RCC 7860 (cell line): ENCODE measurements at regions not wholly inside any gene's neighbourhood (a gene's known extent, or its start where the extent isn't known, plus 50 kb on each side); places are given as distances from the start of the nearest gene placed in this dataset.

Experiments
- DNase-seq: peaks from one replicate; pipeline ENCODE4 v3.0.0-alpha.2; 2015; ENCODE audit warnings: low spot score
- FAIRE-seq: peaks from 2 replicates; lab custom pipeline; 2012; peaks lifted over from hg19 to GRCh38; lab: Jason Lieb, UNC

DNA sequence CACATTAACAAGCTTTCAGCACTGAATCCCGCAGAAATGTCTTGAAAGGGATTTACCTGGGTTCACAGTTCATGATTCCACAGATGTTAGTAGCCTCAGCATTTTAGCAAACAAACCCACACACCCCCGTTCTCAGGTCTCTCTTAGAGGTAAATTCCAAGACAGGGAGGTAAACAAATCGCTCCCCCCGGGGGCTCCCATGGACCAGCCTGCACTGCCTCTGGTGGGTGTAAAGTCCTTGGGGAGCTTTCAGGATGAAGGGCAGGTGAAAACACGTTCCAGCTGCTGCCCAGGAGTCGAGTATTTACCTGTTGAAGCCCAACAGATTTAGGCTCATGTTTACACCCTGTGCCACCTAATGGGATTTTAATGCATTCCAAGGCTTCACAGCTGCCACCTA is 187.0 kb upstream of the FOXQ1 start:
- DNase-seq (no peak), FAIRE-seq (no peak)

DNA sequence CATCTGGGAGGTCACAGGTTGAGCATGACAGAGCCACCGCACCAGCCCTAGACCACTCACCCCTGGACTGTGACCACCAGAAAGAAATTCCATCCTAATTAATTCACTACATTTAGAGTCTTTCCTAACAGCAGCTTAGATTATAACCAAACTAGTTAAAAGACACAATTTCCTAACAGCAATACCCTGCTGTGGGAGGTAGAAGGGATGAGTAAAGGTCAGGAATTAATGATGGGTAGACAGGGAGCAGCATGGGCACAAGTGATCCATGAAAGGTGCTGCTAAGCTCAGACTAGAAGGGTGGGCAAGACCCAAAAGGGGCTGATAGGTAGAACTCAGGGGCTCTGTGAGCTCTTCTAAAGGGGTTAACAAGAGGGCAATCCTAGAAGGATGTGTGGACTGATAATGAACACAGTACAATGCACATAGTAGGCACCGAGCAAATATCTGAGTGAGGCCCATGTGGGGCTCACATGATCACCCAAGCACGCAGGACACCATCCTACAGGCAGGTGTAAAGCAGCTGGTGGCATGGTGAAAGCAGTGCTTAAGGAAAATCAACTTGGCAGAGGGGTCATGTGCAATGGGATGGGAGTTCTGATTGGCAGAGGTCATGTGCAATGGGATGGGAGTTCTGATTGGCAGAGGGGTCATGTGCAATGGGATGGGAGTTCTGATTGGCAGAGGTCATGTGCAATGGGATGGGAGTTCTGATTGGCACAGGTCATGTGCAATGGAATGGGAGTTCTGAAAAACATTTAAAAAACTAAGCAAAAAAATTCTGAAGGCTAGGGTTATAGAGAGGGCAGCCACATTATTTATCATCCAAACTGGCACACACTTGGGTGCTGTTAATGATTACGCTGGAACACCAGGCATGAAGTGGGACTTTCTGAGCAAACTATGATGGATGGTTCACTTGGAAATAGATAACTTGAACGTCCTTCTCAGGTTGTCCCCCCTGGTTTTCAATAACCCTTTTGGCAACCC is 188.2 kb upstream of the FOXQ1 start:
- DNase-seq: peak; percentile 22
- peak; percentile 86 for FAIRE-seq

DNA sequence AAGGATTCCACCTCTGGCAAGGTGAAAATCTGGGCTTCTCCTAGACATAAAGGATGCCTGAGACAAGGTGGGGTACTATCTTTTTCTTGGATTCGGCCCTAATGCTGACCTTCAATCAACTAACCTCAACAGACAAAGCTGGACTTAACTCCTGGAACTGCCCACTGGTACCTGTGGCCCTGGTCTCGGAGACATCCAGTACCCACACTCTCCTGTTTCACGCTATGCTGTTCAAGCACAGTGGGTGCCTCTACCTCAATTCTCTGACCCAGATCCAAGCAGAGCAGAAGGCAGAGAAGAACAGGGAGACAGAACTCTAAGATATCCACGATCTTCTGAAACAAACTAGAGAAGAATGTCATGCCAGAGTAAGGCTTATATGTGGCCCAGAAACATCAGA is 189.8 kb upstream of the FOXQ1 start:
- DNase-seq: no peak
- no peak for FAIRE-seq

DNA sequence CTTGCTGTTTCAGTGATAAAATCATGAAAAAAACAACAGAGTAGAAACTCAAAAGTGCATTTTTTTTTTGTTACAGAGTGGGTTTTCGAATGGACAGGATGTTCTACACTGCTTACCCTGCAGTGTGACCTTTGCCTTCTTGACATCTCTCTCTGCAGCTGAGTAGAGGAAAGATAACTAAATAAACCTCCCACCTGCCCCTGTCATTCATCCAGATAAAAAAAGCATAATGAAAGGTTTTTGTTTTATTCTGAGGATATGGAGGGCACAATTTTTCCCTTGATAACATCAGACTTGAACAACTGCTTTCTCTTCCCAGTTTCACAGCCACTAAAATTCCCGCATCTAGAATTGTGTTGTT is 193.6 kb upstream of the FOXQ1 start:
- no peak for DNase-seq
- no peak for FAIRE-seq

DNA sequence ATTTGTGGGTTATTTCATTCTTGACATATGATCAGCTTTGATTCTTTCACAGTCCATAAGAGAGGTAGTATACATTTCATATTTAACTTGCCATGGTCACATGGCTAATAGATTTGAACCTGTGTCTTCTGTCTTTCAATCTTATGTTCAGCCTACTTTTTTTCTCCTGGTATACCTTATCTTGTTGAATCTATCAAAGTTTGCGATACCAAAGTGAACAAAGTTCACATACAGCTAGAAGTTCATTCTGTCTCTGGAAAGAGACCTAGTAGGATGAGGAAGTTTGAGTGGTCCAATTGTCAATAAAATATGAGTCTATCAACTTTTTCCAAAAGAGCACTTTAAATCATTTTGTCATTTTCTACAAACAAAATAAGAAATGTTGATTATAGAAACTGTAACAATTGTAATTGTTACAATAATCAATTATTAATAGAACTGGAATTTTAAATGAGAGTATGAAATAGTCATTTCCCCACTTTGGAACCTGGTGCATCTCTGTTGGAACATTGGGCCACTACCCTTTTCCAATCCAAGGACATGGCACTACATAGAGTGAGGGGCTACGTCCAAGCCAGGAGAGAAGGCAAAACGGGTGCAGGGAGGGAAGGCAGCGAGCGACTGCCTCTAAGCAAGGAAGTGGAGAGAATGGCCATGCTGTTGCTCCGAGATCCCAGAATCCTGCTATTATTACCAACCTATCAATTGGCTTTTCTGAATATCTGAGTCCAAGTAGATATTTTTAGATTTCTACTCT is 194.2 kb upstream of the FOXQ1 start:
- FAIRE-seq (no peak), DNase-seq (no peak)

DNA sequence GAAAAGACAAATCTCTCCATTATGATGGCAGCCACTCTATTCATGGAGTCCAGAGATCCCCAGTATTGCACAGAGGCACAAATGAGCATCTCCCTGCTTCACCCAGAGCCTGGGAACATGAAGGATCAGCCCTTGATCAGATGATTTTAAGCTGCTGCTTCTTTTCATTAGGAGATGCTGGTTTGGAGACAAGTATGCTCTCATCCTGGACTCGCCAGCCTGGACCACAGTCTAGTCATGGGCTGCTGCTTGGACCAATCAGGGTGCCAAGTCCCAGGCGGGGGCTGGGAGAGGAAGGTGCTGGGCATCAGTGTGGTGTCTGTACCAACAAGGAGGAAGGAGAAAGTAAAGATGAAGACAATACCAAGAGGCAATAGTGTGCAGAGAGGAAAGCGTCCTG is 195.7 kb upstream of the FOXQ1 start:
- DNase-seq (no peak), FAIRE-seq (no peak)

DNA sequence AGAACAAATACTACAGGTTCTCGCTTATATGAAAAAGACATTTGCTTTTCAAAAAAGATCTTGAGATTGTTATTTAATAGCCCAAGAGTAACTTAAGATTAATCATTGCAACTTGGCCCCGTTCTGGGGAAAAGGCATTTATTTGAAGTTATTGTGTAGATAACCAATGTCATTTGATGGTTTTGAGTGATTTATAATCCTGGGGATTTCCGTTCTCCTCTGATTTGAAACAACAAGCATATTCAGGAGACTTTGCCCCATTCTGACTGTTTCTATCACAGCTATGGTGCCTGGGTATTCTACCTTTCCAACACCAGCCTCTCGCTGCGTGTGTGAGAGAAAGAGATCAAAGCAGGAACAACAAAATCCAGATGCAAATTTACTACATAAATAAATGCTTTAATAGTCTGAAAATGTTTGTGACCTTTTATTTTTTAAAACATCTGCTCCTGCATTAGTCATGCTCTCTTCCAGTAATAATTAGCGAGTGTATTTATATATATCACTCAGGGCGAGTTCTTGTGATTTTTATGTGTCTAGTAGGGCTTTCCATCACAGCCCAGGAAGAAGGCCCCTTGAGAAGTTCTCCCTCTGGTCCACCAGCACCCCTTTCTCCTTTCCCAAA is 197.9 kb upstream of the FOXQ1 start:
- DNase-seq (no peak), FAIRE-seq (no peak)

DNA sequence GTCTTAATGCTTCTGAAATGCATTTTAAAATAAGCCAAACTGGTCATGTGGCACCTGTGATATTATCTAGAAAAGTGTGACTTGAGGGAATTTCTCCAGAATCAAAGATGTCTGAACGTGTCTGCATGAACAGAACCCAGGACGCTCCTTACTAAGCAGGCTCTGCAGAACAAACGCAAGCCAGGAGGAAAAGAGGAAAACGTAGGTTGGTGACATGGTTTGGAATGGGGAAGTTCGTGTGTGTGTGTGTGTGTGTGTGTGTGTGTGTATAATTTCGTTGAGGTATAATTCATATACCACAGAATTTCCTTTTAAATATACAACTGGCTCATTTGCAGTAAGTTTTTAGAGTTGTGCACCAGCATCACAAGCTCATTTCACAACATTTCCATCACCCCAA is 200.5 kb upstream of the FOXQ1 start:
- DNase-seq: no peak

DNA sequence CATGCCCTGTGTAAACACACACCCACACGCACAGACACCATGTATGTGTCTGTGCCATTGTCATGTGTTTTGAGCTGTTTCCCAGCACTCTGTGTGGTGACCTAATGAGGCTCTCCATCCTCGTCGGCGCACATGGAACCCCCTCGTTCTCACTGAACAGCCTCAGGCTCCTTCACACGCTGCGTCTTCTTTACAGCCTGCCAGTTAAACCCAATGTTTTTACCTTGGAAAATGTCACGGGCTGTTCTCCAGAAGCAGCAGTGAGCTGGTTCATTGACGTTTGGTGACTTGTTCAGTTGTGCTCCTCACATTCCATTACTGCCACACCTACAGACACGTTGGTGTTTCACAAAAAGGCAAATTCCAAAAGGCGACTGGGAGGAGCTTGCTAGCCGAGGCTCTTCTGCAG is 201.0 kb upstream of the FOXQ1 start:
- DNase-seq: no peak
- no peak for FAIRE-seq

More for the DNA sequence above, 200.5 kb upstream of the FOXQ1 start:
- FAIRE-seq: no peak

DNA sequence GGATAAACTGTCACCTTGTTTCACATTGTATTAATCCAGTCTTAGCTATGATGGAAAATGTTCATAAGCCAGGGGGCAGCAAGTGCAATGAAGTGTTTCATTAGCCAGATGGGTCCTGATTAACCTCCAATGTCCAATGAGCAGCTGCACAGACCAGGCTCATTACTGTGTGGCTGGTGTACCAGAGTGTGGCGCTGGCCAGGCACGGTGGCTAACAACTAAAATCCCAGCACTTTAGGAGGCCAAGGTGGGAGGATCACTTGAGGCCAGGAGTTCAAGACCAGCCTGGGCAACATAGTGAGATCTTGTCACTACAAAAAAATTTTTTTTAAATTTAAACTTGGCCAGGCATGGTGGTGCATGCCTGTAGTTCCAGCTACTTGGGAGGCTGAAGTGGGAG is 201.7 kb upstream of the FOXQ1 start:
- FAIRE-seq (no peak), DNase-seq (no peak)

DNA sequence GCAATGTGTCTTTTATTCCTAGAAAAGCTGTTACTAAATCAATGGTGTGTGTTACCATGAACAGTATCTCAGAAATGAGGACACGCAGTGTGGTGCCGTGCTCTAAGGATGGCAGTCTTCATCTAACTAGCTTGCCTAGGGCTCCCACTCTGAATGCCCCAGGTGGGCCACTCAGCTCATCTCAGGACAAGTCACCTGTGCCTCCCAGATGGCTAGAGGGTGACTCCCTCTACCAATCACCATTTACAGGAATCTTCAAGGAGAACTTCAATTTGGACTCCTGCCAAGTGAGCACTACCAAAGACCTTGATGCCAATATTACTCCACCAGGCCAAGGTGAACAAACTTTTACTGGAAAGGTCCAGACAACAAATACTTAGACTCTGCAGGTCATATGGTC is 202.8 kb upstream of the FOXQ1 start:
- DNase-seq (no peak), FAIRE-seq (no peak)

DNA sequence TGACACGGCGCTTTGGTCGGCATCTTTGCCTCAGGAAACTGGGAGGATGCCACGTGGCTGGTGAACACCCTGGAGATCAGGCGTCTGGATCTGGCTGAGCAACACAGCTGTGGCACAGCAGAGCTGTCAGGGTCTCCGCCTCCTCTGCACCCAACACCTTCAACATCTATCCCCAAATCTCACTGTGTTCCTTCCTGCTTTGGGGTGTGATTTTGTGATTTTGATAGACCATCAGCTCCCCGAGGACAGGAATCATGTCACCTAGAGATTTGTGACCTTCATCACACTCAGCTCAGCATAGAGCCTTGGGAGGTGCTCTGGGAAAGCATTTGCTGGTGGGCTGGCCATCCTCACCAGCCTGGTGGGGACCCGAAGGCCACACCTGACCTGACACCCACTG is 203.7 kb upstream of the FOXQ1 start:
- FAIRE-seq (no peak), DNase-seq (no peak)

DNA sequence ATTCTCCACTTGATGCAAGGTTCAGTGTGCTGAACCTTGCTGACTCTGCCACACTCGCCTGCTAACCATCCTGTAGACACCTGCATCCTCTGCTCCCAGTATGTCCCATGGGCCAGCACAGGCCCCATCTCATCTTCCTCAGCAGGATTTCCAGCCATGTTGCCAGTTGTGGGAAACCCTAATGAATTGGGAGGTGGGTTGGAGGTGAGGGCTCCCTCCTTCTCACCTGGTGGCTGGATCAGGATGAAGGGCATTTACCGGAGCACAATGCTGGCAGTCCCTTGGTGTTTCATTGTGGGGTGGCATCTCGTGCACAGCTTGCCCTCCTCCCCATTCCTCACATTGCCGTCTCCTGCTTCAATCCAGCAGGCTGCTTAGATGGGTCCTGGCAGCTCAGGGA is 204.3 kb upstream of the FOXQ1 start:
- DNase-seq: no peak
- FAIRE-seq: no peak

DNA sequence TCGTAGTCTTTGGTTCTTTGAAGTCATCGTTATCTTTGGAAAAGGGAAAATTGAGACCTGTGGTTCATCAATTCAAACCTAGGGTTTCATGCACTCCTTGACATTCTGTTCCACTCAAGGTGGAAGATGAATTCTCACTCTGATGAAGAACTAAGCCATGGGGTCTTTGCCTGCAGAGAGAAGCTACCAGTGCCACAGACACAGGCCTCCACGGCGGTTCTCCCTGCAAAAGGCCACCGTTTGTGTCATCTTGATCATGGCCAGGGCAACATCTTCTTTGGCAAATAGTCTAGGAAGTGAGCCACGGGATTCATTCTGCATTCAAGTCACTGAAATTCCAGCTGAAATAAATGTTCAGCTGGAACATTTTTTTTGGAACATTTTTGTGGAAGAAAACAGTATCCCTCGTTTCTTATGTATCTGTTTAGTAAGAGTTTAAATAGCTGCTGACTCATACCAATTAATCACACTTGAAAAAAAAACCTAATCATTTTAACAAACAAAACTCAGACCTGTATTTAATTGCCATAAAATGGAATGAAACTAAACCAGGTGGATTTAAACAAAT is 206.0 kb upstream of the FOXQ1 start:
- FAIRE-seq (no peak), DNase-seq (no peak)

DNA sequence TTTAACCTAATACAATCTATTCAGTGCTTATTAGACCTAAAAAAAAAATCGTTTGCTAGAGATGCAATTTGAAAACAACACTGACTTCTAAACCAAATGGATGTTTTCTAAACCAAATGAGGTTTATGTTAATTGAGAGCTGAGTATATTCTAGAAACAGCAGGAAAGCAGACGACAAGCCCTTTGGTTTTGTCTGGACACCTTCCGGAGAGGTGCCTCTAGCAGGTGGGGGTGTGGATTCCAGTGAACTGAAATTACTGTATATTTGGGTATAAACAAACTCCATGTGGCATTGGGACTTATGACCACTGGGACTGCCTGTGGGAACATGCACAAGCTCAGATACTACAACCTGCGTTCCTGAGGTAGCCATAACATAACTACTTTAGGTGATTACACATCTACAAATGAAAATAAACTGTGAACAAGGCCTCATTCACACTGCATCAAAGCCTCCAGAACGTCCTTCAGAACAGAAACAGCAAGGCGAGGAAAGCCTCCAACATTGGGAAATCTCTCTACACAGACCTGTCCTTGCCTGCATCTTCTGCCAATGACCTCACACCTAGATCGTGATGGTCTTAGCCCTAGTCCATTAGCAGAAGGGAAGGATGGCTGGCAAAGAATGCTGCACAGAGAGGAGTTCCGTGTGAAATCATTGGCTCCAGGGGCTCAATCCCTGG is 206.8 kb upstream of the FOXQ1 start:
- DNase-seq (no peak), FAIRE-seq (no peak)

DNA sequence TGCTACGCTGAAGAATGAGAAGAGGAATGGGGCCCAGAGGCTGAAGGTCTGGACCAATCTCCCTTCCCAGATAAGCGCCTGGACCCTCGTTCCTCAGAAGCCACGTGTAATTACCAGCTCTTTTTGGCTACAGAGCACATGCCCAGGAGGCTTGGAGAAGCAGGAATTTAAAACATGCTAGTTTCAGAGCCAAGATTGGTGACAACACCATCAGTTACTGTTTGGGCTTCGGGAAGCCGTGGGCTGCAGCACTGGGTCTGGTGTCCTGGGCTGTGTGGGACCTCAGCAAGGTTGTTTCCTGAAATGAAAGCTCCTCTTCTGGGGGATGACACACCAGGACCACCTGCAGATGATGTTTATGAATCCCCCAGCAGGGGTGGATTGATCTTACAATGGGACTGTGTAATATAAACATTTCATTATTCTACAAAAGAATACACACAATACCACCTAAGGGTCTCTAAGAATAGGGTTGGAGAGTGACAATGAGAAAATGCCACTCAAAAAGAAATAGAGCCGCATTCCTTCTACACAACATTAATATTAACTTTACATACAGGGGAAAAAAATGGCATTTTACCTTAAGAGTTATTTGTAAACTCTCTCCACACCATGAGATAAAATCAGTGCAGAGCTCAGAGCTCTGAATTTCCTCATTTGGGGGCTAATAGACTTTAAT is 207.8 kb upstream of the FOXQ1 start:
- no peak for FAIRE-seq
- DNase-seq: no peak

DNA sequence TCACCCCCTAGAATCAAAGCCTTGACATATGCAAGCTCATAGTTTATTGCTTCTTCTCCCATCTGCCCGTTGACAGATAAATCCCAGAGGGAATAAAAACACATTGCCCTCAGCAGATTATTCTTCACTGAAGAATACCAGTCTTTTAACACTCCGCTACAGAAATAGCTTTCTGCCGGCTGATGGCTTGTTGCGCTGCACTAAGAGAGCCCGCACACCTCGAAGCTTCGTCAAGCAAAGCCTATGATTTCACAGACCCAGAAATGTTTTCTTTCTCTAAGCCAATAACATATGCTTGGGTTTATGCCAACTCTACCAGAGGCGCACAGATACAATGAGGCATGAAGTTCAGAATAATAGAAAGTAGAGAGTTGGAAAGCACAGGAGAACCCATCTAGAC is 208.9 kb upstream of the FOXQ1 start:
- no peak for DNase-seq
- FAIRE-seq: no peak

DNA sequence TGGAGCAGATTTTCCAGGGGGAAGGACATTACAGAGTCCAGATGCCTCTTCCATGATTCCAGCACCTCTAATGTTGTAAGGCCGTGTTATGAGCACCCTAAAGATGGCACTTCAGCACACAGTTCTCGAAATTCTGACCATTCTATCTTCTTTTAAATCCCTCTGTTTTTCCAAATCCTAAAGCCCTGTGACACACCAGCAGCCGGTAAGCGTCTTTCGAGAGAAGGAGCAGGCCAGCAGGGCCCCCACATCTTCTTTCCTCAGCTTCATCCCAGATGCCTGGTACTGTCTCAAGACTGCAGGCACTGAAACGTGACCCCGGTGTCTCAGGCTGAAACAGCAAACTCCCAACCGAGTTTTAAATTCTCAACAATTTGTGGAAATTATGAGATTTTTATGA is 211.6 kb upstream of the FOXQ1 start:
- DNase-seq: no peak

DNA sequence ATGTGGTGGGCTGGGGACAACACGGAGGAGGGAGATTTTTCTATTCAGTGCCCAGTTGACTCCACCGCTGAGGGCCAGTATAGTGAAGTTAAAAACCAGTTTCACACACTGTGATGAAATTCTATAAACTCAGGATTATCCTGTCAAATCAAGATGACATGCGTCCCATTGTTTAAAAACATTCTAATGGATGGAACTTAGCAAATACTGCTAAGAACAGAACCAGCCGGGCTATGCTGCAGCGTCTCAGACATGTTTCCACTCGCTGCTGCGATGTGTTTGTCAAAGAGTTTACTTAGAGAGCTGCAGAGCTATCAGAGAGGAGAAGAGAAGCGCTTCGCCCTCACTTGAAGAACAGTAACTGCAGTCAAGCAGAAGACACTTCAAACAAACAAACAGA is 212.6 kb upstream of the FOXQ1 start:
- DNase-seq (no peak), FAIRE-seq (no peak)

More for the DNA sequence above, 211.6 kb upstream of the FOXQ1 start:
- no peak for FAIRE-seq
